Type B pancreatic cell (in vitro differentiated cells): ENCODE measurements at regions not wholly inside any gene's neighbourhood (a gene's known extent, or its start where the extent isn't known, plus 50 kb on each side); places are given as distances from the start of the nearest gene placed in this dataset.

Experiments
- DNase-seq: peaks from one replicate; pipeline ENCODE4 v3.0.0; 2021; ENCODE audit warnings: mixed read lengths; ENCODE audit not compliant: unreplicated experiment; ENCODE audit errors: extremely low spot score
- H3K27ac Mint-ChIP-seq: 2 replicates; pipeline ENCODE4 v1.8.0; 2021; ENCODE audit warnings: mild to moderate bottlenecking, mixed read lengths
- H3K27me3 Mint-ChIP-seq: 2 replicates; pipeline ENCODE4 v1.8.0; 2021; ENCODE audit warnings: mixed read lengths
- H3K36me3 Mint-ChIP-seq: 2 replicates; pipeline ENCODE4 v1.8.0; 2021; ENCODE audit warnings: mixed read lengths
- H3K4me1 Mint-ChIP-seq: one replicate; pipeline ENCODE4 v1.8.0; 2021; ENCODE audit warnings: mixed read lengths; ENCODE audit not compliant: unreplicated experiment
- H3K4me3 Mint-ChIP-seq: 2 replicates; pipeline ENCODE4 v1.8.0; 2021; ENCODE audit warnings: mild to moderate bottlenecking, mixed read lengths
- H3K9me3 Mint-ChIP-seq: 2 replicates; pipeline ENCODE4 v1.8.0; 2021; ENCODE audit warnings: mixed read lengths
- CTCF ChIP-seq: fragments of 200-600 bp; sonication (generic); conservative IDR thresholded peaks from 2 replicates; pipeline ENCODE4 v1.5.0; 2021; ENCODE audit warnings: antibody characterized with exemption, mild to moderate bottlenecking

DNA sequence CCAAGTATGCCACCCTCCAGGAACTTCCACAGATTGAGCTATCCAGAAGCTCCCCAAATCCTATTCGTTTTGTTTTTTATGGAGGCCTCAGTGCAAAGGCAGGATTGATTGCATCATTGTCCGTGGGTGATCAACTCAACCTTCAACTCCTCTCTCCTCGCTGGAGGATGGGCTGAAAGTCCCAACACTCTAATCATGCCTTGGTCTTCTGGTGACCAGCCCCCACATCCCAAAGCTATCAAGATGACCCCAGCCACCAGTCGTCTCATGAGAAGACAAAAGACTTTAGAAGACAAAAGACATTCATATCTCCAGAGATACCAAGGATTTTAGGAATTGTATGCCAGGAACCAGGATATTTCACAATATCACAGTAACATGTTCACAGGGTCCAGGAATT lies 441.6 kb upstream of the WWC1 start:
- Mint-ChIP-seq H3K4me1 (peaks cover 3% of the 10 kb centered on the region), H3K27me3 (no peaks in the 10 kb centered on the region), H3K27ac (no peak overlapping the region), H3K9me3 (peaks cover 5% of the 10 kb centered on the region), H3K36me3 (peaks cover 4% of the 10 kb centered on the region), H3K4me3 (no peak overlapping the region)
- no peak for DNase-seq
- TF ChIP-seq CTCF: no peak

DNA sequence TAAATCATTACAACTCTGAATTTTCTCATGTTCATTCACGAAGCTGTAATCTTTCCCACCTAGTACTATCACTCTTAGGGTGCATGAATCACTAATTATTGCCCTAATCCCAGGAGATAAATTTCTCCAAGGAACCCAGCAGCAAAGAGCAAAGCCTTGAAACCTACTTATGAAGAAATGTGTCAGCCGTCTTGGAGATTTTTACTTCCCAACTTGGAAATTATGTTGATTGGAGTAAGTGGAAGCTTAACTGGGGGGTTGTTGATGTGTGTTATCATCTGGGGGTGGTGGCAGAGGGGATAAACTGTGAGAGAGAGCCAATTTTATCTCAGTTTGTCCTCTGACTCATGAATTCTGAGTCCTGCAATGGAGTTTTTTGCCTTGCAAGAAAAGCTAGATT lies 440.5 kb upstream of the WWC1 start:
- Mint-ChIP-seq H3K9me3 (peaks cover 5% of the 10 kb centered on the region), H3K4me3 (no peak overlapping the region), H3K36me3 (peaks cover 4% of the 10 kb centered on the region), H3K27ac (no peak overlapping the region), H3K4me1 (peaks cover 5% of the 10 kb centered on the region), H3K27me3 (no peaks in the 10 kb centered on the region)
- no peak for DNase-seq
- no peak for TF ChIP-seq CTCF

DNA sequence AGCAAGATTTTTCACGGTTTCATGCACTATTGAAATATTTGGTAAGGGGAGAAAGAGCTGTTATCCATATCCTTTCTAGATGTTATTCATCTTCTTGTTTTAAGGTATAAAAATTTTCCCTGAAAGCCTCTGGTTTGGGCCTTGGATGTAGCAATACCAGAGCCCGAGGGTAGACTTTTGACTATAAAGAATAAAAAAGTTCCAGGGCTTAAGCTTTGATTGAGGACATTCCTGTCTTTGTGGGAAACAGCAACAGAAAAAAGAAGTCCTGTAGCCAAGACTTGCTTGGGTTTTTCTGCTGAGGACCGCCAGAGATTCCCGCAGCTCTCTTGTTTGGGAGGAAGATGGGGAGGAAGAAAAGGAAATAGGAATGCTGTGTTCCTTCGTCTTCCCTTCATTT lies 440.0 kb upstream of the WWC1 start:
- no peak overlapping the region for H3K4me3 Mint-ChIP-seq
- no peaks in the 10 kb centered on the region for H3K27me3 Mint-ChIP-seq
- peaks cover 4% of the 10 kb centered on the region for H3K36me3 Mint-ChIP-seq
- no peak for TF ChIP-seq CTCF
- DNase-seq: no peak
- H3K9me3 Mint-ChIP-seq: peaks cover 5% of the 10 kb centered on the region
- H3K27ac Mint-ChIP-seq: no peak overlapping the region
- peaks cover 5% of the 10 kb centered on the region for H3K4me1 Mint-ChIP-seq

DNA sequence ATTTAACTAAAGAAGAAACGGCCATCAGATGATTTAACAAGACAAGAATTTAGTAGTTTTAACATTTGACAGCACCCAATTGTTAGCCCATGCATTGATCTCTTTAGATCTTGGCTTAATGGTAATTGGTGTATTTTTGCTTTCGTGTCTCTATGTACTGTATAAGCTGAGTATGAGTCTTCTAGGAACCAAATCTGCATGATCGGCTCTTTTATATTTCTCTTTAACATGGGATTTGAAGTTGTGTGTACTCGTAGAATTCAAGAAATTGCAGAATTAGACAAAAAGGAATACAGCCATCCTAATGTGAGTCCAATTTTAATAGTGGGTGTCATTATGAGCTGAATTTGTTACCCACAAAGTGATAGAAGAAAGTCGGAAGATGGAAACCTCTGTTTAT lies 438.9 kb upstream of the WWC1 start:
- no peak for DNase-seq
- Mint-ChIP-seq H3K4me3 (no peak overlapping the region), H3K4me1 (peaks cover 5% of the 10 kb centered on the region), H3K27me3 (no peaks in the 10 kb centered on the region), H3K36me3 (peaks cover 4% of the 10 kb centered on the region), H3K27ac (no peak overlapping the region), H3K9me3 (peaks cover 5% of the 10 kb centered on the region)
- no peak for TF ChIP-seq CTCF

DNA sequence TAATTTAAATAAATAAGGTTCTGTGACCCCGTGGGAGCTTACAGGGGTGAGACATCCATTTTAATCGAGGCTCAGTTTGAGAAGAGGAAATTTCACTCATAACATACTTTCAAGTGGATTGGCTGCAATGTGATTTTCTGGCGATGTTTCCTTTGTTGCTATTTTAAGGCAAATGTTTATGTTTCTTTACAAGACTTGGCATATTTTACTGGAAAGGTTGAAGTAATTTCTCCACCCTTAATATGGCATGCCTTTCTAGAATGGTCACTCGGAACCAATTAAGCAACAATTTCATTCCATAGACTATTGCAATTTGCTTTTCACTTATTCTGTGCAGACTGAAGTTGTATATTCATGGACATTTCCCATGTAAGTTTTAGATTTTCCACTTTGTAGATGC lies 438.0 kb upstream of the WWC1 start:
- H3K27ac Mint-ChIP-seq: no peak overlapping the region
- H3K4me3 Mint-ChIP-seq: no peak overlapping the region
- H3K36me3 Mint-ChIP-seq: peaks cover 4% of the 10 kb centered on the region
- peaks cover 5% of the 10 kb centered on the region for H3K4me1 Mint-ChIP-seq
- peaks cover 5% of the 10 kb centered on the region for H3K9me3 Mint-ChIP-seq
- TF ChIP-seq CTCF: no peak
- H3K27me3 Mint-ChIP-seq: no peaks in the 10 kb centered on the region
- DNase-seq: no peak

GRCh38 chr5:167855818-167856217 lies 435.6 kb upstream of the WWC1 start:
- H3K36me3 Mint-ChIP-seq: peaks cover 4% of the 10 kb centered on the region
- H3K4me1 Mint-ChIP-seq: peaks cover 5% of the 10 kb centered on the region
- H3K27me3 Mint-ChIP-seq: no peaks in the 10 kb centered on the region
- no peak overlapping the region for H3K4me3 Mint-ChIP-seq
- DNase-seq: no peak
- no peak overlapping the region for H3K27ac Mint-ChIP-seq
- peaks cover 5% of the 10 kb centered on the region for H3K9me3 Mint-ChIP-seq
- TF ChIP-seq CTCF: no peak
